ENCODE measurements at regions not wholly inside any gene's neighbourhood (a gene's known extent, or its start where the extent isn't known, plus 50 kb on each side); places are given as distances from the start of the nearest gene placed in this dataset.
"Not testable (repeated sequence)": the region's sequence is repeated elsewhere in the genome, so short reads cannot be mapped to it uniquely, and the experiment has no call there.

- Histone ChIP-seq H3K4me3 (no peak overlapping the region), H3K27me3 (no peaks in the 10 kb centered on the region), H3K4me1 (no peaks in the 10 kb centered on the region), H3K36me3 (no peaks in the 10 kb centered on the region), H3K27ac (no peak overlapping the region), H3K9me3 (no peaks in the 10 kb centered on the region)
- intact Hi-C loops (cut with DNase I): no loop called here
- TF ChIP-seq CTCF (IDR thresholded peaks at IDR 0.05) (no peak), POLR2A (IDR thresholded peaks at IDR 0.05) (no peak)
- no peak for DNase-seq
Measured at GRCh38 chr9:28491121-28491520, 917.8 kb upstream of the C9orf72 start.

- 83% methylated on average over 1 to 4 of the region's 10 CpGs for WGBS, 2 donors
- H3K4me3 ChIP-seq; H3K27ac ChIP-seq; DNase-seq; intact Hi-C loops (cut with DNase I); H3K27me3 ChIP-seq; H3K9me3 ChIP-seq; H3K36me3 ChIP-seq; H3K4me1 ChIP-seq: not testable (repeated sequence)
Measured at GRCh38 chr9:28498168-28498567, 924.9 kb upstream of the C9orf72 start.

DNA sequence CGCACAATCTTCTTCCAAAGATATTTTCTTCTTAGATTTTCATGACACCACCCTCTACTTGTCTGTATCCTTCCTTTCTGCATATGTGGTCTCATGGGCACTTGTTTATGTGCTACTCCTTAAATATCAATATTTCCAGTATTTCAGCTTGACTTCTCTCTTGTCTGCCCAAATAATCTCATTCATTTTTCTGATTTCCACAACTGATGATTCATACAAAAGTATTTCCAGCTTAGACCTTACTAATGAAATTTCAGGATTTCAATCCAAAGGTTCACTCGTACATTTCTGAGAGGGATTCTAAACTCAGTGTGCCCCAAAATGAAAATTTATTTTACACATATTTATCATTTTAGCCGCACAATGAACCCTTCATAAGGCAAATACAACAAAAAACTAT is 928.9 kb upstream of the C9orf72 start:
- intact Hi-C loops (cut with DNase I): no loop called here
- Histone ChIP-seq H3K27me3 (no peaks in the 10 kb centered on the region), H3K9me3 (no peaks in the 10 kb centered on the region), H3K4me1 (no peaks in the 10 kb centered on the region), H3K4me3 (no peak overlapping the region), H3K27ac (no peak overlapping the region), H3K36me3 (no peaks in the 10 kb centered on the region)
- no peak for DNase-seq
- 69 to 86% methylated on average over 3 of the region's 3 CpGs for WGBS, 2 donors
- TF ChIP-seq POLR2A (IDR thresholded peaks at IDR 0.05) (no peak), CTCF (IDR thresholded peaks at IDR 0.05) (no peak)

- Histone ChIP-seq H3K4me1 (no peaks in the 10 kb centered on the region), H3K9me3 (no peaks in the 10 kb centered on the region), H3K27me3 (no peaks in the 10 kb centered on the region), H3K36me3 (no peaks in the 10 kb centered on the region), H3K27ac (no peak overlapping the region), H3K4me3 (no peak overlapping the region)
- intact Hi-C loops (cut with DNase I): no loop called here
- TF ChIP-seq POLR2A (IDR thresholded peaks at IDR 0.05) (no peak), CTCF (IDR thresholded peaks at IDR 0.05) (no peak)
- 50 to 63% methylated on average over 2 of the region's 2 CpGs for WGBS, 2 donors
- DNase-seq: no peak
Measured at GRCh38 chr9:28502741-28503140, 929.5 kb upstream of the C9orf72 start.

DNA sequence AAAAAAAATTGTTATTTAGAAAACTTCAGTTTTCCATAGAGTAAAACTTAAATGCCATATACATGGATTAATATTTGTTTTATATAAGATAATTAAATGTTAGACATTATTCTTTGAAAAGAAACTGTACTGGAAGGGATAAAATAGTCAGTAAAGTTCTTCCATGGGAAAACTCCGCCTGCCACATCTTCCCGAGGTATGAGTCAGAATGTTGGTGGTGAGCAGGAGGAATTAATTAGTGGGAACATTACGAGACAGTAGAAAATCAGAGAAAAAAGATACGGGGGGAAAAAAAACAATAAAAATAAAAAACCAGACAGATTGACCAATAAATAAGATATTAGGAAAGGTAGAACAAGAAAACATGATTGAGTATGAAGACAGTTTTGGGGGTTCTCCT is 930.3 kb upstream of the C9orf72 start:
- intact Hi-C loops (cut with DNase I): no loop called here
- TF ChIP-seq CTCF (IDR thresholded peaks at IDR 0.05): no peak
- no peak for TF ChIP-seq POLR2A (IDR thresholded peaks at IDR 0.05)
- Histone ChIP-seq H3K27me3 (no peaks in the 10 kb centered on the region), H3K4me1 (no peaks in the 10 kb centered on the region), H3K36me3 (no peaks in the 10 kb centered on the region), H3K27ac (no peak overlapping the region), H3K4me3 (no peak overlapping the region), H3K9me3 (no peaks in the 10 kb centered on the region)
- DNase-seq: no peak
- WGBS, 2 donors: 71 to 80% methylated on average over 4 of the region's 4 CpGs

DNA sequence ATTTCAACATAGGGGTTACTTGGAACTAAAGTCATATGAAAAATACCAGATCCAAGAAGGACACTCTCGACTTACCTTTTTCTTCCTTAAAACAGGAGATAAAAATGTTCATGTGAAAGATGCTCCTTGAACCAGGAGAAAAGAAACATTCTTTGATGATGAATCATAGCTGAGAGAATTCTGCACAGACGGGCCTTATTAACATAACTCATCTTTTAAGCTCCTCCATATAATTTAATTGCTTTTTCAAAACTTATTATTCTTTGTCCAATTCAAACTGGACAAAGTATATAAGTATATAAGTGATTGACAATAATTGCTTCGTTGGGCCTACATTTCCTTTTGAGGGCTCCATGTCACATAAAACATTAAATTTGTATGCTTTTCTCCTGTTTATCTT is 945.2 kb upstream of the C9orf72 start:
- H3K27ac ChIP-seq: no peak overlapping the region
- DNase-seq: no peak
- no peaks in the 10 kb centered on the region for H3K4me1 ChIP-seq
- 56 to 68% methylated on average over 3 of the region's 3 CpGs for WGBS, 2 donors
- no peak for TF ChIP-seq POLR2A (IDR thresholded peaks at IDR 0.05)
- TF ChIP-seq CTCF (IDR thresholded peaks at IDR 0.05): no peak
- intact Hi-C loops (cut with DNase I): no loop called here
- no peaks in the 10 kb centered on the region for H3K27me3 ChIP-seq
- H3K9me3 ChIP-seq: no peaks in the 10 kb centered on the region
- H3K36me3 ChIP-seq: no peaks in the 10 kb centered on the region
- H3K4me3 ChIP-seq: no peak overlapping the region

- H3K9me3 ChIP-seq; H3K27me3 ChIP-seq; H3K4me3 ChIP-seq; H3K27ac ChIP-seq; H3K36me3 ChIP-seq; intact Hi-C loops (cut with DNase I); DNase-seq; H3K4me1 ChIP-seq: not testable (repeated sequence)
- 83 to 94% methylated on average over 6 of the region's 6 CpGs for WGBS, 2 donors
Measured at GRCh38 chr9:28524309-28524708, 951.0 kb upstream of the C9orf72 start.
